Activated CD4-positive, alpha-beta T cell treated with anti-CD3 and anti-CD28 coated beads for 36 hours (primary cell): ENCODE measurements at regions not wholly inside any gene's neighbourhood (a gene's known extent, or its start where the extent isn't known, plus 50 kb on each side); places are given as distances from the start of the nearest gene placed in this dataset.

Source experiments
- ATAC-seq: fragments of 200-7000 bp; cut with Tn5 transposase; one replicate; pipeline ENCODE4 v1.10.0; 2021; ENCODE audit warnings: mild to moderate bottlenecking, moderate library complexity
- CTCF ChIA-PET: fragments of 350-600 bp; sonication (Branson Sonifier 250); formaldehyde crosslinking; loops from one replicate; lab custom pipeline; 2021; ENCODE audit warnings: antibody characterized with exemption; lab: Charles Lee
- POLR2A ChIA-PET: fragments of 350-600 bp; sonication (Branson Sonifier 250); formaldehyde crosslinking; loops from one replicate; lab custom pipeline; 2021; ENCODE audit warnings: antibody characterized with exemption, inconsistent platforms; lab: Charles Lee
- DNase-seq: peaks from one replicate; pipeline ENCODE4 v3.0.0-alpha.2; 2020
- H3K27ac Mint-ChIP-seq: one replicate; pipeline ENCODE4 v1.8.0; 2021; ENCODE audit warnings: mixed read lengths
- H3K27me3 Mint-ChIP-seq: one replicate; pipeline ENCODE4 v1.8.0; 2021; ENCODE audit warnings: mixed read lengths
- H3K36me3 Mint-ChIP-seq: one replicate; pipeline ENCODE4 v1.8.0; 2021; ENCODE audit warnings: low read depth, mixed read lengths
- H3K4me1 Mint-ChIP-seq: one replicate; pipeline ENCODE4 v1.8.0; 2021; ENCODE audit warnings: mixed read lengths
- H3K4me3 Mint-ChIP-seq: one replicate; pipeline ENCODE4 v1.8.0; 2021; ENCODE audit warnings: mild to moderate bottlenecking, moderate library complexity, mixed read lengths
- H3K9me3 Mint-ChIP-seq: one replicate; pipeline ENCODE4 v1.8.0; 2021; ENCODE audit warnings: low read depth, mixed read lengths
- intact Hi-C, 2 experiments: fragments of 100-400 bp; cut with DNase I in 1 of 2; cut with micrococcal nuclease in 1 of 2; formaldehyde crosslinking; loops; one replicate each; pipeline versions ENCODE4 v1.14.2 to v1.15.1; 2022 to 2024; cut with DNase I, micrococcal nuclease

DNA sequence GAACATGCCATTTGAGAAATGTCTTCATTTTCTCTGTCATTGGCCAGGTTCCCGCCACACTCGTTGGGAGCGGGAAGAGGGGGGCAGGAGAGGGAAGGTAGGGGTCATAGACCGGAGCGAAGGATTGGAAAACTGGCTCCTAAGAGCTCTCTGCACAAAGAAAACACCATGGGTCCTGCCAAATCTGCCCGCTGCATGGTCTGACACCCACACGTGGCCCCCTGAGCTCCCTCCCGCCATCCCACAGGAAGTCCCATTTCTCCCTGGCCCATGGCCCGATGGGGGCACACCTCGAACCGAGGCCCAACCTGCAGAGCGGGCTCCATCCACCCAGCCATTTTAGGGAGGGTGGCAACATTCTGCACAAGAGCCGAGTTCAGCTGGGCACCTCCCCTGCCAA is 159.6 kb downstream of the SALL1 start:
- intact Hi-C loops = no loop called here
- ChIA-PET CTCF (no interaction called here), POLR2A (no interaction called here)
- Mint-ChIP-seq H3K27ac (no peak overlapping the region), H3K9me3 (no peaks in the 10 kb centered on the region), H3K4me1 (no peaks in the 10 kb centered on the region), H3K36me3 (no peaks in the 10 kb centered on the region), H3K27me3 (no peaks in the 10 kb centered on the region), H3K4me3 (no peak overlapping the region)
- no peak for DNase-seq
- ATAC-seq = no peak

DNA sequence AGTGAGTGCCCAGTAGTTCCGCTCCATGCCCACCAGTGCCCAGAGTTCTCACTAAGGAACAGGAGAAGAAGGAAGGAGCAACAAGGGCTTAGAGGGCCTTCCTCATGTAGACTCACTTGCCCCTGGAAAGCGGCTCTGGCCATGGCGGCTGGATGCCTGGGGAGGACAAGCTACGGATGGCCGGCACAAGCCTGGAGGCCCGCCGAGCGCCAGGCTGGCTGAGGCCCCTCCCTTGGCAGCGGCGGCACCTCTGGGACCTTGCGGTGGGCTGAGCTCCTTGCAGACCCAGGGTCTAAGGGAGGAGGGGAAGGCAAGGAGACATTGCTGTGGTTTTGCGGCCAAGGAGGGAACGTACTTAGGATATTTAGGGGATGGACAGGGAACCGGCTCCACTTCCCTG is 160.1 kb downstream of the SALL1 start:
- no peaks in the 10 kb centered on the region for H3K27me3 Mint-ChIP-seq
- no peak for ATAC-seq
- no peak for DNase-seq
- intact Hi-C loops = no loop called here
- ChIA-PET POLR2A (no interaction called here), CTCF (no interaction called here)
- H3K27ac Mint-ChIP-seq = no peak overlapping the region
- H3K36me3 Mint-ChIP-seq = no peaks in the 10 kb centered on the region
- H3K4me1 Mint-ChIP-seq = no peaks in the 10 kb centered on the region
- H3K9me3 Mint-ChIP-seq = no peaks in the 10 kb centered on the region
- no peak overlapping the region for H3K4me3 Mint-ChIP-seq

DNA sequence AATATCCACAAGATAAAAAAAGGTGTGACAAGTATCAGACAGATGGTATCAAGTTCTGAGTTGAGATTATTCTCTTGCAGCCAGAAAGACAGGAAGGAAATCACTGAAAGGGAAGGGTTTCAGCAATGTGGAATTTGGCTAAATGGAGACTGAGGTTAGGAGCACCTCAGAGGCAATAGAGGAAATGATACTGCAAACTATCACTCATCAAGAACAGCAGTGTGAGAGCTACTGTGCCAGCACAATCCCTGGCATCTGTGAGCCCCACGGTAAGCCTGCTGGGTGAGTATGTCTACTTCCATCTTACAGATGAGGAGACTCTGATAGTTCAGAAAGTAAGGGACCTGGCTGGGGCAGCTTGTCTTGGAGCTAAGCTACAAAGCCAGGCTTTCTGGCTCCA is 162.0 kb downstream of the SALL1 start:
- no peak for ATAC-seq
- CTCF ChIA-PET = interaction anchor here (0.7 kb wide), 1 partner anchor 12 kb away, joined by 3 read pairs; no protein-coding TSS in a partner anchor
- H3K9me3 Mint-ChIP-seq = no peaks in the 10 kb centered on the region
- H3K27me3 Mint-ChIP-seq = no peaks in the 10 kb centered on the region
- no peaks in the 10 kb centered on the region for H3K36me3 Mint-ChIP-seq
- POLR2A ChIA-PET = no interaction called here
- no peak for DNase-seq
- intact Hi-C loops = no loop called here
- no peak overlapping the region for H3K27ac Mint-ChIP-seq
- H3K4me3 Mint-ChIP-seq = no peak overlapping the region
- H3K4me1 Mint-ChIP-seq = no peaks in the 10 kb centered on the region

DNA sequence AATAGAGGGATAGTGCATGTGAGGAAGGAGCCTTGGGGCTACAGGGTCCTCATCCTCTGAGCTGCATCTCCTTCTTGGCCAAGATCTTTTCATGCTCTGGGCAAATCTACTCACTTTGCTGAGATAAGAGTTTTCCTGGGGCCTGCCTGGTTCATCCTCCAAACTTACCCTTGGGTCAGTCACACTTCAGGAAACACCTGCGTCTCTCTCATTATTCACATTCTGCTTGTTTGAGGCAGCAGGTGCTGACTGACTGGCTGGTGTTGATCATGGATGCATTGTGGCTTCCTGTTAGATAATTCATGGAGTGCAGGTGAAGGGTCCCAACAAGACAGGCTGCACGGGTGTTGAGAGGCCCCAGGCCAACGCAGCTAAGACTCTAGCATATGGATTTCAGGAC is 162.6 kb downstream of the SALL1 start:
- Mint-ChIP-seq H3K27ac (no peak overlapping the region), H3K4me3 (no peak overlapping the region), H3K4me1 (no peaks in the 10 kb centered on the region), H3K27me3 (no peaks in the 10 kb centered on the region), H3K9me3 (no peaks in the 10 kb centered on the region), H3K36me3 (no peaks in the 10 kb centered on the region)
- intact Hi-C loops = no loop called here
- ATAC-seq (no peak), DNase-seq (no peak)
- CTCF ChIA-PET = no interaction called here
- POLR2A ChIA-PET = no interaction called here

DNA sequence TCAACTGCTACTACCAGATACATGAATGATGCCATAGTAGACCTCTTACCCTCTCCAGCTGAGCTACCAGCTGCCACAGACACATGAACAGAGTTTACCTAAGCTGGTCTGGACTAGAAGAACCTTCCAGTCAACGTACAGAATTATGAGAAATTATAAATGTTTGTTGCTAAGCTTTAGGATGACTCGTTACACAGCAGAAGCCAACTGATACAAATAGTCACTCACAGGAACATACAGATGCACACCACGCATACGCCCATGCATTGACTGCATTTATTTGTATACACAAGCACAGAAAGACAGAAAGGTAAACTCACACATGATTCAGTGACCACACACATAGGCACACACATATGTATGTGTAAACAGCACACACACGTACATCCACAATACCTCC is 164.6 kb downstream of the SALL1 start:
- POLR2A ChIA-PET = no interaction called here
- Mint-ChIP-seq H3K4me1 (no peaks in the 10 kb centered on the region), H3K27me3 (no peaks in the 10 kb centered on the region), H3K4me3 (no peak overlapping the region), H3K36me3 (no peaks in the 10 kb centered on the region), H3K27ac (no peak overlapping the region), H3K9me3 (peaks cover 4% of the 10 kb centered on the region)
- no peak for DNase-seq
- intact Hi-C loops = no loop called here
- ATAC-seq = no peak
- CTCF ChIA-PET = no interaction called here

DNA sequence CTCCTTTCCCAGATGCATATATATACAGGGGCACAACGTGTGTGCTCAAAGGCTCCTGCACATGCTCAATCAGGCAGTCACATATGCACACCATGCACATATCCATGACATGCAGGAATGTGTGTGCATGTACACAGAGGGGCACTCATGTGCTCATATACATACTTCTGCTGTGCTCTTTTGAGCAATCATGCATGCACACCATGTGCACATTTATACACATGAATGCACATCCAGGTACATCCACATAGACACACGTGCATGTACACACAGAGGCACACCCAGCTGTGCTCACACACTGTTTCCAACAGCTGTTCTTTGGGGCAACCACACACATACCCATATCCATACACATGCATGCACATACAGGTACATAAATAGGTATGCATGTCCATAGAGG is 165.3 kb downstream of the SALL1 start:
- Mint-ChIP-seq H3K4me1 (no peaks in the 10 kb centered on the region), H3K4me3 (no peak overlapping the region), H3K36me3 (no peaks in the 10 kb centered on the region), H3K9me3 (peaks cover 4% of the 10 kb centered on the region), H3K27me3 (peaks cover 2% of the 10 kb centered on the region), H3K27ac (no peak overlapping the region)
- ATAC-seq (no peak), DNase-seq (no peak)
- CTCF ChIA-PET = no interaction called here
- intact Hi-C loops = no loop called here
- POLR2A ChIA-PET = no interaction called here

DNA sequence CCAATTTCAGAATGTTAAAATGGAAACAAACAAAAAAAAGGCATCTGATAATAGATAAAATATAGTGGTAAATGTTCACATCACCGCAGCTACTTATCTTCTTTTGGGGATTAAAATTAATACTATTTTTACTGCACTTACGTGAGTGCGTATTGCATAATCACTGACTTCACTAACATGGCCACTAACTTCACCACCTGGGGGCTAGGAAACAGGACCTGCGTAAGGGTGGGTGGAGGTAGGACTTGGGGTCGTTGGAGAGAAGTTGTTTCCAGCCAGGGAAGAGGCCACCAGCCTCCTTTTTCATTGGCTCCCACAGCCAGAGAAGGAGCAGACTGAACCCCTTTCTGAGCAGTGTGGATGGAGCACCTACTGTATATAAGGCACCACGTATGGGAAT is 166.4 kb downstream of the SALL1 start:
- H3K9me3 Mint-ChIP-seq = peaks cover 4% of the 10 kb centered on the region
- ATAC-seq = no peak
- no peaks in the 10 kb centered on the region for H3K4me1 Mint-ChIP-seq

DNA sequence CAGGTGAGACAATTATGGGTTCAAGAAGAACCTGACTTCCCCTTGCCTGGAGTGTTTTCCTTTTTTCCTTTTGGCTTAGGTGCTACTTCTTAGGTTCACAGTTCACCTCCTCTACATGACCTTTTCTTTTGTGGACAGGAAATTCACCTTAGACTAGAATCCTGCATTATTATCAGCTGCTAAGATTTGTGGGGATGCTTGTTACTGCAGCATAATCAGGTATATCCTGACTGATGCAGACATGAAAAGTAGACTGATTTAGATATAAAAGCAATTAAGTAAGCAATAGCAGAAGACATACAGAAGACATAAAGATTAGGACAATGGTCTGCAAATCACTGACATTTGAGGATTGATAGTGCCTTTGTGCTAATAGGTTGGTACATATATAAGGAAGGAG is 168.3 kb downstream of the SALL1 start:
- ChIA-PET CTCF (no interaction called here), POLR2A (no interaction called here)
- DNase-seq (no peak), ATAC-seq (no peak)
- Mint-ChIP-seq H3K9me3 (peaks cover 4% of the 10 kb centered on the region), H3K27me3 (peaks cover 2% of the 10 kb centered on the region), H3K4me3 (no peak overlapping the region), H3K36me3 (no peaks in the 10 kb centered on the region), H3K27ac (no peak overlapping the region), H3K4me1 (no peaks in the 10 kb centered on the region)
- intact Hi-C loops = no loop called here

More for the DNA sequence above, 166.4 kb downstream of the SALL1 start:
- ChIA-PET CTCF (no interaction called here), POLR2A (no interaction called here)
- H3K4me3 Mint-ChIP-seq = no peak overlapping the region
- intact Hi-C loops = no loop called here
- H3K36me3 Mint-ChIP-seq = no peaks in the 10 kb centered on the region
- DNase-seq = no peak
- no peak overlapping the region for H3K27ac Mint-ChIP-seq
- H3K27me3 Mint-ChIP-seq = peaks cover 2% of the 10 kb centered on the region

DNA sequence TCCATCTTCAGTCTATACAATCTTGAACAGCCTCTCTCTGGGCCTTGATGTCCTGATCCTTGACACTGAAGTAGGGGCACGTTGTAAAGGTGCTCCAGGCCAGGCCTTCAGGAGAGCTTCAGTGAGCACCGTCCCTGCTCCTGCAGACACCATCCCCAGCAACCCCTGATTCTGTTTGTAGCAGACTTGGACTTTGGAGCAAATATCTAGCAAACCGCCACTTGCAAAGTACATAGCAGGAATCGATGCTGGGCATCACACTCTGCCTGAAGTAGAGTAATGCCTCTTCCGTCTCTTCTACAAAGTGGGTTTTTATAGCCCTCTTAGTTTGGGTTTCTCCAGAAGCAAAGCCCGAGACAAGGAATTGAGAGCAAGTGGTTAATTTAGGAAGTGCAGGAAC is 169.1 kb downstream of the SALL1 start:
- ATAC-seq (no peak), DNase-seq (no peak)
- Mint-ChIP-seq H3K27ac (no peak overlapping the region), H3K27me3 (peaks cover 2% of the 10 kb centered on the region), H3K36me3 (no peaks in the 10 kb centered on the region), H3K4me1 (no peaks in the 10 kb centered on the region), H3K4me3 (no peak overlapping the region), H3K9me3 (peaks cover 4% of the 10 kb centered on the region)
- intact Hi-C loops = no loop called here
- POLR2A ChIA-PET = interaction anchor here (0.5 kb wide), 1 partner anchor 378 kb away, joined by 3 read pairs; no protein-coding TSS in a partner anchor
- CTCF ChIA-PET = no interaction called here

DNA sequence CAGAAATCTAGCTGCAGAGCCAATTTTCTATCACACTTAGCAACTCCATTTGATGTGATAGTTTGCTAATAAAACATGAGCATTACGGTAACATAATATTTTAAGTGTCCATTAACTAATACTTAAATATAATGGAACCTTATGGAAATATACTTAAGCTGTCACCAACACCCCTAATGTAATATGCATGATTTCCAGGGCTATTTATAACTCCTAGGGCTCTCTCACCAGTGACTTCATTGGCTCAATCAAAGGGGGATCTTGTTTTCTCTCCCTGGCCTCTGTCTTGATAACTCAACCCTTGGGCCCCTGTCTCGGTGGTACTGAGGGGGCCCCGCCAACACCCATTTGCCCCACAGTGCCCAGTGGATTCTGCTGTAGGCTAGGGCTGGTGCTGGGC is 170.4 kb downstream of the SALL1 start:
- ChIA-PET POLR2A (no interaction called here), CTCF (no interaction called here)
- DNase-seq = no peak
- Mint-ChIP-seq H3K27me3 (peaks cover 6% of the 10 kb centered on the region), H3K4me1 (no peaks in the 10 kb centered on the region), H3K27ac (no peak overlapping the region), H3K4me3 (no peak overlapping the region), H3K9me3 (peaks cover 4% of the 10 kb centered on the region), H3K36me3 (no peaks in the 10 kb centered on the region)
- intact Hi-C loops = no loop called here
- no peak for ATAC-seq

DNA sequence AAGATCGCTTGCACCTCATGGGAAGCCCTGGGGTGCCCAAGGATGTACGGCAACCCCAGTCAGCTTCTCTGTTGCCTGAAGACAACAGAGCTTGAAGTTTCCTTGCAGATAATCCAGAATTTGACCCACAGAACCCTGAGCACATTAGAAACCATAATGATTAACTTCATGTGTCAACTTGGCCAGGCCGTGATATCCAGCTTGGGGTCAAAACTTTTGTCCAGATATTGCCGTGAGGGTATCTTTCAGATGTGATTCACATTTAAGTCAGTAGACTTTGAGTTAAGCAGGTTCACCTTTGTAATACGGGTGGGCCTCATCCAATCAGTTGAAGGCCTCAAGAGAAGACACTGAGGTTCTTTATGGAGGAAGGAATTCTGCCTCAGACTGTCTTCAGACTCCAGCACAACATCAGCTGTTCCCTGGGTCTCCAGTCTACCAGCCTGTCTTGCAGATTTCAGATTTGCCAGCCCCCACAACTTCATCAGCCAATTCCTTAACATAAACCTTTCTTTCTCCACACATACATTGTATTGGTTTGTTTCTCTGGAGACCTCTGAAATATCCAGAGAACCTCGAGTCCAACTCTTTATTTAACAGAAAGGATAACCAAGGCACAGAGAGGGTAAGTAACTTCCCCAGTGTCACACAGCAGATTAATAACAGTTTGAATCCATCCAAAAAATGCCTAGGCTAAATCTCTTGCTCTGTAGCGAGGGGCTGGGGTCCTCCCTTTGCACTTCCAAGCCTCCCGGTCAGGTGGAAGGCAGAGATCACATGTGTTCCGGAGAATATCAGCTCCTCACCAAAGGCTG is 171.1 kb downstream of the SALL1 start:
- H3K4me1 Mint-ChIP-seq = no peaks in the 10 kb centered on the region

DNA sequence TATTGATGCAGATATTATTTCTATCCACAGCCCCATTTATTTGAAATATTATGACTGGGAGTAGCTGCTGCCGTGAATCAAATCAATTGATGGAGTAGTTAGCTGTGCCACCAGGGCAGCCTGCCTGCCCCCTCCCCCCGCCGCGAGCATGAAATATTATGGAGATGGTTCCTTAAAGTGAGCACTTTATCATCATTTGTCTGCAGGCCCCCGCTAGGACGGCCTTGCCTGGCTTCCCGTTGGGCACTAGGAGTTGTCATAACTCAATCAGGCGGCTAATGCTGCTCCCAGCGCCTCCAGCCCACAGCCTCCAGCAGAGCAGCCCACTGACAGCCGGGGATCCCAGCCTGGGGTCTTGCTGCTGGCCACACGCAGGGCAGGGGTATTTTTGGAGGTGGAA is 173.9 kb downstream of the SALL1 start:
- ChIA-PET POLR2A (no interaction called here), CTCF (interaction anchor here (0.5 kb wide), 1 partner anchor 12 kb away, joined by 3 read pairs; no protein-coding TSS in a partner anchor)
- Mint-ChIP-seq H3K27me3 (peaks cover 13% of the 10 kb centered on the region), H3K4me1 (no peaks in the 10 kb centered on the region), H3K27ac (no peak overlapping the region), H3K36me3 (no peaks in the 10 kb centered on the region), H3K4me3 (no peak overlapping the region), H3K9me3 (no peaks in the 10 kb centered on the region)
- ATAC-seq (no peak), DNase-seq (no peak)
- intact Hi-C loops = no loop called here

More for the DNA sequence above, 171.1 kb downstream of the SALL1 start:
- Mint-ChIP-seq H3K36me3 (no peaks in the 10 kb centered on the region), H3K27ac (no peak overlapping the region), H3K9me3 (peaks cover 4% of the 10 kb centered on the region), H3K27me3 (peaks cover 6% of the 10 kb centered on the region), H3K4me3 (no peak overlapping the region)
- DNase-seq (no peak), ATAC-seq (no peak)
- ChIA-PET CTCF (interaction anchor here (0.7 kb wide), 1 partner anchor 663 kb away, joined by 3 read pairs; no protein-coding TSS in a partner anchor), POLR2A (no interaction called here)
- intact Hi-C loops = no loop called here
